ENCODE measurements at regions not wholly inside any gene's neighbourhood (a gene's known extent, or its start where the extent isn't known, plus 50 kb on each side); places are given as distances from the start of the nearest gene placed in this dataset.
A peak's percentile ranks its signal among the peaks of the same experiment; 100 is the strongest.

GRCh38 chr2:145625111-145625510 is 1105.2 kb upstream of the ZEB2 start:
- no peak overlapping the region for H3K4me3 Mint-ChIP-seq (ENCODE audit: unreplicated experiment)

GRCh38 chr2:145623136-145623535 is 1103.2 kb upstream of the ZEB2 start:
- no peak for DNase-seq (ENCODE audit: extremely low spot score, unreplicated experiment)

More at GRCh38 chr2:145625111-145625510, 1105.2 kb upstream of the ZEB2 start:
- Mint-ChIP-seq H3K9me3 (ENCODE audit: unreplicated experiment) (no peaks in the 10 kb centered on the region), H3K27me3 (ENCODE audit: unreplicated experiment) (no peaks in the 10 kb centered on the region), H3K36me3 (ENCODE audit: unreplicated experiment) (no peaks in the 10 kb centered on the region), H3K27ac (ENCODE audit: unreplicated experiment) (no peak overlapping the region), H3K4me1 (ENCODE audit: unreplicated experiment) (peaks cover 21% of the 10 kb centered on the region)
- DNase-seq (ENCODE audit: extremely low spot score, unreplicated experiment), result no peak
- TF ChIP-seq CTCF (IDR thresholded peaks at IDR 0.05), result no peak

GRCh38 chr2:145622285-145622684 is 1102.4 kb upstream of the ZEB2 start:
- H3K4me3 Mint-ChIP-seq (ENCODE audit: unreplicated experiment), result no peak overlapping the region
- DNase-seq (ENCODE audit: extremely low spot score, unreplicated experiment), result no peak
- no peak for TF ChIP-seq CTCF (IDR thresholded peaks at IDR 0.05)
- H3K36me3 Mint-ChIP-seq (ENCODE audit: unreplicated experiment), result no peaks in the 10 kb centered on the region
- no peak overlapping the region for H3K27ac Mint-ChIP-seq (ENCODE audit: unreplicated experiment)
- H3K9me3 Mint-ChIP-seq (ENCODE audit: unreplicated experiment), result peaks cover 5% of the 10 kb centered on the region
- peaks cover 28% of the 10 kb centered on the region for H3K4me1 Mint-ChIP-seq (ENCODE audit: unreplicated experiment)
- H3K27me3 Mint-ChIP-seq (ENCODE audit: unreplicated experiment), result no peaks in the 10 kb centered on the region

More at GRCh38 chr2:145623136-145623535, 1103.2 kb upstream of the ZEB2 start:
- Mint-ChIP-seq H3K9me3 (ENCODE audit: unreplicated experiment) (no peaks in the 10 kb centered on the region), H3K27ac (ENCODE audit: unreplicated experiment) (peak overlapping the region; percentile 11), H3K27me3 (ENCODE audit: unreplicated experiment) (no peaks in the 10 kb centered on the region), H3K36me3 (ENCODE audit: unreplicated experiment) (no peaks in the 10 kb centered on the region), H3K4me1 (ENCODE audit: unreplicated experiment) (peaks cover 21% of the 10 kb centered on the region), H3K4me3 (ENCODE audit: unreplicated experiment) (no peak overlapping the region)
- TF ChIP-seq CTCF (IDR thresholded peaks at IDR 0.05), result no peak

GRCh38 chr2:145617906-145618305 is 1098.0 kb upstream of the ZEB2 start:
- Mint-ChIP-seq H3K27ac (ENCODE audit: unreplicated experiment) (peak overlapping the region; percentile 12), H3K4me1 (ENCODE audit: unreplicated experiment) (peaks cover 12% of the 10 kb centered on the region), H3K4me3 (ENCODE audit: unreplicated experiment) (no peak overlapping the region), H3K27me3 (ENCODE audit: unreplicated experiment) (no peaks in the 10 kb centered on the region), H3K9me3 (ENCODE audit: unreplicated experiment) (peaks cover 5% of the 10 kb centered on the region), H3K36me3 (ENCODE audit: unreplicated experiment) (no peaks in the 10 kb centered on the region)
- no peak for DNase-seq (ENCODE audit: extremely low spot score, unreplicated experiment)
- no peak for TF ChIP-seq CTCF (IDR thresholded peaks at IDR 0.05)

- peak overlapping the region; percentile 12 for H3K27ac Mint-ChIP-seq (ENCODE audit: unreplicated experiment)
- peaks cover 8% of the 10 kb centered on the region for H3K4me1 Mint-ChIP-seq (ENCODE audit: unreplicated experiment)
- TF ChIP-seq CTCF (IDR thresholded peaks at IDR 0.05), result no peak
- no peaks in the 10 kb centered on the region for H3K27me3 Mint-ChIP-seq (ENCODE audit: unreplicated experiment)
- H3K4me3 Mint-ChIP-seq (ENCODE audit: unreplicated experiment), result no peak overlapping the region
- H3K36me3 Mint-ChIP-seq (ENCODE audit: unreplicated experiment), result no peaks in the 10 kb centered on the region
- H3K9me3 Mint-ChIP-seq (ENCODE audit: unreplicated experiment), result peaks cover 5% of the 10 kb centered on the region
- DNase-seq (ENCODE audit: extremely low spot score, unreplicated experiment), result no peak
Observed at GRCh38 chr2:145617420-145617819, 1097.5 kb upstream of the ZEB2 start.

All from osteocyte (in vitro differentiated cells).